Activated T-cell treated with anti-CD3 and anti-CD28 coated beads for 1 hour (primary cell): ENCODE measurements at regions not wholly inside any gene's neighbourhood (a gene's known extent, or its start where the extent isn't known, plus 50 kb on each side); places are given as distances from the start of the nearest gene placed in this dataset.

ENCODE experiments used
- DNase-seq: peaks from one replicate; pipeline ENCODE4 v3.0.0-alpha.2; 2020; ENCODE audit warnings: low read depth

GRCh38 chr11:104432526-104432925 is 268.6 kb upstream of the PDGFD start:
- no peak for DNase-seq

- DNase-seq, result no peak
These were observed 258.5 kb upstream of the PDGFD start for GRCh38 chr11:104422324-104422944.

GRCh38 chr11:104410336-104410735 is 246.4 kb upstream of the PDGFD start:
- no peak for DNase-seq

- no peak for DNase-seq
These were observed 244.7 kb upstream of the PDGFD start for GRCh38 chr11:104408630-104409029.

GRCh38 chr11:104405277-104405676 is 241.3 kb upstream of the PDGFD start:
- no peak for DNase-seq

GRCh38 chr11:104404231-104405175 is 240.6 kb upstream of the PDGFD start:
- DNase-seq, result no peak

GRCh38 chr11:104402812-104403521 is 239.0 kb upstream of the PDGFD start:
- no peak for DNase-seq

GRCh38 chr11:104394508-104394907 is 230.6 kb upstream of the PDGFD start:
- DNase-seq, result no peak

- no peak for DNase-seq
These were observed 226.7 kb upstream of the PDGFD start for GRCh38 chr11:104390651-104391050.

- DNase-seq, result no peak
These were observed 221.9 kb upstream of the PDGFD start for GRCh38 chr11:104385884-104386283.

GRCh38 chr11:104380358-104380757 is 216.4 kb upstream of the PDGFD start:
- DNase-seq, result no peak

- DNase-seq, result no peak
These were observed 208.2 kb upstream of the PDGFD start for GRCh38 chr11:104372111-104372510.

- no peak for DNase-seq
These were observed 206.5 kb upstream of the PDGFD start for GRCh38 chr11:104370478-104370877.

GRCh38 chr11:104369761-104370160 is 205.8 kb upstream of the PDGFD start:
- DNase-seq, result no peak

- no peak for DNase-seq
These were observed 202.4 kb upstream of the PDGFD start for GRCh38 chr11:104366321-104366734.

- no peak for DNase-seq
These were observed 201.7 kb upstream of the PDGFD start for GRCh38 chr11:104365676-104366075.

- no peak for DNase-seq
These were observed 198.0 kb upstream of the PDGFD start for GRCh38 chr11:104361975-104362374.

- no peak for DNase-seq
These were observed 188.1 kb upstream of the PDGFD start for GRCh38 chr11:104352036-104352435.

- no peak for DNase-seq
These were observed 179.6 kb upstream of the PDGFD start for GRCh38 chr11:104343578-104343977.

GRCh38 chr11:104340590-104340989 is 176.6 kb upstream of the PDGFD start:
- DNase-seq, result no peak

GRCh38 chr11:104339380-104339831 is 175.5 kb upstream of the PDGFD start:
- no peak for DNase-seq

- no peak for DNase-seq
These were observed 174.2 kb upstream of the PDGFD start for GRCh38 chr11:104338186-104338585.

GRCh38 chr11:104337273-104337672 is 173.3 kb upstream of the PDGFD start:
- no peak for DNase-seq
